ENCODE measurements at regions not wholly inside any gene's neighbourhood (a gene's known extent, or its start where the extent isn't known, plus 50 kb on each side); places are given as distances from the start of the nearest gene placed in this dataset.
"Not testable (repeated sequence)": the region's sequence is repeated elsewhere in the genome, so short reads cannot be mapped to it uniquely, and the experiment has no call there.

GRCh38 chr11:87645626-87646025 lies 529.6 kb downstream of the RAB38 start:
- DNase-seq (ENCODE audit: low read depth in 2 of 2): no peak

GRCh38 chr11:87639753-87640364 lies 535.4 kb downstream of the RAB38 start:
- DNase-seq (ENCODE audit: low read depth in 2 of 2): no peak

- no peak for DNase-seq (ENCODE audit: low read depth in 2 of 2)
Measured at GRCh38 chr11:87635001-87635400, 540.2 kb downstream of the RAB38 start.

GRCh38 chr11:87634331-87634730 lies 540.9 kb downstream of the RAB38 start:
- DNase-seq (ENCODE audit: low read depth in 2 of 2): no peak

- DNase-seq (ENCODE audit: low read depth in 2 of 2): no peak
Measured at GRCh38 chr11:87628957-87629356, 546.3 kb downstream of the RAB38 start.

GRCh38 chr11:87628026-87628580 lies 547.1 kb downstream of the RAB38 start:
- DNase-seq (ENCODE audit: low read depth in 2 of 2): no peak

- not testable (repeated sequence) for DNase-seq (ENCODE audit: low read depth in 2 of 2)
Measured at GRCh38 chr11:87623531-87624365, 551.5 kb downstream of the RAB38 start.

- DNase-seq (ENCODE audit: low read depth in 2 of 2): no peak
Measured at GRCh38 chr11:87616511-87616910, 558.7 kb downstream of the RAB38 start.

- DNase-seq (ENCODE audit: low read depth in 2 of 2): no peak
Measured at GRCh38 chr11:87604350-87604749, 566.6 kb downstream of the TMEM135 start.

GRCh38 chr11:87603887-87604286 lies 566.2 kb downstream of the TMEM135 start:
- DNase-seq (ENCODE audit: low read depth in 2 of 2): no peak

- no peak for DNase-seq (ENCODE audit: low read depth in 2 of 2)
Measured at GRCh38 chr11:87602776-87603175, 565.0 kb downstream of the TMEM135 start.

GRCh38 chr11:87600938-87601337 lies 563.2 kb downstream of the TMEM135 start:
- no peak for DNase-seq (ENCODE audit: low read depth in 2 of 2)

- DNase-seq (ENCODE audit: low read depth in 2 of 2): no peak
Measured at GRCh38 chr11:87597725-87598124, 560.0 kb downstream of the TMEM135 start.

- DNase-seq (ENCODE audit: low read depth in 2 of 2): no peak
Measured at GRCh38 chr11:87596176-87596575, 558.4 kb downstream of the TMEM135 start.

- no peak for DNase-seq (ENCODE audit: low read depth in 2 of 2)
Measured at GRCh38 chr11:87589082-87589481, 551.3 kb downstream of the TMEM135 start.

- not testable (repeated sequence) for DNase-seq (ENCODE audit: low read depth in 2 of 2)
Measured at GRCh38 chr11:87585613-87586012, 547.9 kb downstream of the TMEM135 start.

- no peak for DNase-seq (ENCODE audit: low read depth in 2 of 2)
Measured at GRCh38 chr11:87583931-87584330, 546.2 kb downstream of the TMEM135 start.

GRCh38 chr11:87575088-87575487 lies 537.4 kb downstream of the TMEM135 start:
- no peak for DNase-seq (ENCODE audit: low read depth in 2 of 2)

- DNase-seq (ENCODE audit: low read depth in 2 of 2): no peak
Measured at GRCh38 chr11:87574193-87574592, 536.5 kb downstream of the TMEM135 start.

- DNase-seq (ENCODE audit: low read depth in 2 of 2): no peak
Measured at GRCh38 chr11:87573708-87574107, 536.0 kb downstream of the TMEM135 start.

GRCh38 chr11:87572881-87573280 lies 535.1 kb downstream of the TMEM135 start:
- DNase-seq (ENCODE audit: low read depth in 2 of 2): no peak

- DNase-seq (ENCODE audit: low read depth in 2 of 2): no peak
Measured at GRCh38 chr11:87560352-87560751, 522.6 kb downstream of the TMEM135 start.

GRCh38 chr11:87559852-87560251 lies 522.1 kb downstream of the TMEM135 start:
- not testable (repeated sequence) for DNase-seq (ENCODE audit: low read depth in 2 of 2)

Data from fibroblast of skin of left biceps (primary cell).